IgD-negative memory B cell (primary cell): ENCODE measurements at regions not wholly inside any gene's neighbourhood (a gene's known extent, or its start where the extent isn't known, plus 50 kb on each side); places are given as distances from the start of the nearest gene placed in this dataset.

Experiments used
- H3K27ac Mint-ChIP-seq, 3 donors: one replicate each; pipeline ENCODE4 v1.8.0; 2020 to 2022; ENCODE audit warnings: mild to moderate bottlenecking in 3 of 3, mixed read lengths in 3 of 3, moderate library complexity in 1 of 3
- H3K27me3 Mint-ChIP-seq: one replicate; pipeline ENCODE4 v1.8.0; 2021; ENCODE audit warnings: mixed read lengths
- H3K36me3 Mint-ChIP-seq: one replicate; pipeline ENCODE4 v1.8.0; 2020; ENCODE audit warnings: mild to moderate bottlenecking, mixed read lengths
- H3K4me1 Mint-ChIP-seq, 3 donors: one replicate each; pipeline ENCODE4 v1.8.0; 2020 to 2022; ENCODE audit warnings: mixed read lengths in 3 of 3, mild to moderate bottlenecking in 1 of 3
- H3K4me3 Mint-ChIP-seq, 4 donors: one replicate each; pipeline ENCODE4 v1.8.0; 2020 to 2022; ENCODE audit warnings: mild to moderate bottlenecking in 4 of 4, mixed read lengths in 4 of 4, moderate library complexity in 3 of 4
- H3K9me3 Mint-ChIP-seq, 3 donors: one replicate each; pipeline ENCODE4 v1.8.0; 2020 to 2021; ENCODE audit warnings: mixed read lengths in 3 of 3, mild to moderate bottlenecking in 1 of 3

- Mint-ChIP-seq H3K36me3 (peaks cover 2% of the 10 kb centered on the region), H3K4me1 (peaks cover 20 to 43% (median 37%) of the 10 kb centered on the region in 3 donors), H3K27ac (peak overlapping the region; percentile 86 to 90 (median 88)), H3K4me3 (peak overlapping the region; percentile 12 to 90 (median 61)), H3K27me3 (no peaks in the 10 kb centered on the region), H3K9me3 (peaks cover 0 to 3% (median 0%) of the 10 kb centered on the region in 3 donors)
Measured at GRCh38 chr17:68184816-68185436, 62.9 kb upstream of the AMZ2 start.

- Mint-ChIP-seq H3K4me1 (peaks cover 18 to 37% (median 33%) of the 10 kb centered on the region in 3 donors), H3K27ac (peak overlapping the region in 1 of 3 donors; percentile 90), H3K27me3 (no peaks in the 10 kb centered on the region), H3K4me3 (peak overlapping the region in 2 of 4 donors; percentile 48 to 90), H3K9me3 (no peaks in the 10 kb centered on the region), H3K36me3 (no peaks in the 10 kb centered on the region)
Measured at GRCh38 chr17:68185820-68186219, 62.0 kb upstream of the AMZ2 start.

GRCh38 chr17:68190495-68190894, 57.3 kb upstream of the AMZ2 start:
- peak overlapping the region in 1 of 3 donors; percentile 16 for H3K27ac Mint-ChIP-seq
- H3K4me3 Mint-ChIP-seq = no peak overlapping the region
- no peaks in the 10 kb centered on the region for H3K27me3 Mint-ChIP-seq
- H3K4me1 Mint-ChIP-seq = peaks cover 0 to 9% (median 5%) of the 10 kb centered on the region in 3 donors
- no peaks in the 10 kb centered on the region for H3K9me3 Mint-ChIP-seq
- H3K36me3 Mint-ChIP-seq = peaks cover 2% of the 10 kb centered on the region

- Mint-ChIP-seq H3K36me3 (peaks cover 2% of the 10 kb centered on the region), H3K27ac (no peak overlapping the region), H3K4me3 (peak overlapping the region; percentile 58 to 88 (median 74)), H3K4me1 (peaks cover 11 to 18% (median 17%) of the 10 kb centered on the region in 3 donors), H3K9me3 (no peaks in the 10 kb centered on the region), H3K27me3 (peaks cover 19% of the 10 kb centered on the region)
Measured at GRCh38 chr17:68195667-68196393, 52.0 kb upstream of the AMZ2 start.

- peak overlapping the region in 3 of 4 donors; percentile 67 to 90 (median 88) for H3K4me3 Mint-ChIP-seq
Measured at GRCh38 chr17:68196394-68197090, 51.3 kb upstream of the AMZ2 start.

GRCh38 chr17:68197091-68197996, 50.5 kb upstream of the AMZ2 start:
- Mint-ChIP-seq H3K27me3 (peaks cover 19% of the 10 kb centered on the region), H3K9me3 (no peaks in the 10 kb centered on the region), H3K4me1 (peaks cover 14 to 18% (median 14%) of the 10 kb centered on the region in 3 donors), H3K27ac (peak overlapping the region in 1 of 3 donors; percentile 73), H3K36me3 (peaks cover 2% of the 10 kb centered on the region), H3K4me3 (peak overlapping the region; percentile 78 to 90 (median 86))

More at GRCh38 chr17:68196394-68197090, 51.3 kb upstream of the AMZ2 start:
- peaks cover 14 to 18% (median 17%) of the 10 kb centered on the region in 3 donors for H3K4me1 Mint-ChIP-seq
- H3K27me3 Mint-ChIP-seq = peaks cover 19% of the 10 kb centered on the region
- peaks cover 2% of the 10 kb centered on the region for H3K36me3 Mint-ChIP-seq
- no peaks in the 10 kb centered on the region for H3K9me3 Mint-ChIP-seq
- H3K27ac Mint-ChIP-seq = no peak overlapping the region

GRCh38 chr17:68197997-68198930, 49.6 kb upstream of the AMZ2 start:
- Mint-ChIP-seq H3K9me3 (no peaks in the 10 kb centered on the region), H3K36me3 (peaks cover 2% of the 10 kb centered on the region), H3K4me1 (peaks cover 14 to 18% (median 14%) of the 10 kb centered on the region in 3 donors), H3K27me3 (peaks cover 19% of the 10 kb centered on the region), H3K27ac (peak overlapping the region in 1 of 3 donors; percentile 73), H3K4me3 (peak overlapping the region; percentile 78 to 90 (median 86))
